ENCODE measurements at regions not wholly inside any gene's neighbourhood (a gene's known extent, or its start where the extent isn't known, plus 50 kb on each side); places are given as distances from the start of the nearest gene placed in this dataset.

- Histone ChIP-seq H3K27me3 (ENCODE audit: insufficient read depth, low read length) (no peaks in the 10 kb centered on the region), H2AFZ (ENCODE audit: low read depth, low read length) (no peak overlapping the region), H4K20me1 (ENCODE audit: insufficient read depth, low read length) (no peaks in the 10 kb centered on the region), H3K36me3 (ENCODE audit: insufficient read depth, low read length) (no peaks in the 10 kb centered on the region), H3K4me2 (ENCODE audit: low read length) (no peak overlapping the region), H3K4me3 (ENCODE audit: insufficient read depth, low read depth, low read length) (no peak overlapping the region), H3K79me2 (ENCODE audit: insufficient read depth, low read length) (no peaks in the 10 kb centered on the region), H3K4me1 (ENCODE audit: insufficient read depth, low read length) (no peaks in the 10 kb centered on the region), H3K9me3 (ENCODE audit: insufficient read depth, low read depth, low read length) (no peaks in the 10 kb centered on the region), H3K27ac (ENCODE audit: low read depth, low read length) (no peak overlapping the region), H3K9ac (ENCODE audit: low read length) (no peak overlapping the region)
- DNase-seq (ENCODE audit: low read depth): no peak
- Mint-ChIP-seq H3K27me3 (ENCODE audit: low read depth, unreplicated experiment) (peaks cover 2% of the 10 kb centered on the region), H3K36me3 (ENCODE audit: low read depth, unreplicated experiment) (no peaks in the 10 kb centered on the region), H3K27ac (ENCODE audit: unreplicated experiment) (no peak overlapping the region), H3K4me3 (ENCODE audit: unreplicated experiment) (no peak overlapping the region), H3K9me3 (ENCODE audit: unreplicated experiment) (peaks cover 12% of the 10 kb centered on the region), H3K4me1 (ENCODE audit: low read depth, unreplicated experiment) (no peaks in the 10 kb centered on the region)
- TF ChIP-seq EZH2 (IDR thresholded peaks at IDR 0.05; ENCODE audit: insufficient read depth, low read length) (no peak), CTCF (IDR thresholded peaks at IDR 0.05; ENCODE audit: insufficient read depth, low read depth, low read length) (no peak)
- FAIRE-seq: no peak
Measured at GRCh38 chr1:171427852-171428471, 57.4 kb upstream of the PRRC2C start.

GRCh38 chr1:171429137-171429536 lies 56.2 kb upstream of the PRRC2C start:
- peaks cover 2% of the 10 kb centered on the region for H3K27me3 Mint-ChIP-seq (ENCODE audit: low read depth, unreplicated experiment)
- no peak overlapping the region for H3K27ac ChIP-seq (ENCODE audit: low read depth, low read length)
- no peaks in the 10 kb centered on the region for H3K9me3 ChIP-seq (ENCODE audit: insufficient read depth, low read depth, low read length)

More at GRCh38 chr1:171429137-171429536, 56.2 kb upstream of the PRRC2C start:
- Histone ChIP-seq H4K20me1 (ENCODE audit: insufficient read depth, low read length) (no peaks in the 10 kb centered on the region), H2AFZ (ENCODE audit: low read depth, low read length) (no peak overlapping the region), H3K4me3 (ENCODE audit: insufficient read depth, low read depth, low read length) (no peak overlapping the region), H3K4me2 (ENCODE audit: low read length) (no peak overlapping the region), H3K9ac (ENCODE audit: low read length) (no peak overlapping the region), H3K27me3 (ENCODE audit: insufficient read depth, low read length) (no peaks in the 10 kb centered on the region), H3K36me3 (ENCODE audit: insufficient read depth, low read length) (no peaks in the 10 kb centered on the region), H3K79me2 (ENCODE audit: insufficient read depth, low read length) (no peaks in the 10 kb centered on the region), H3K4me1 (ENCODE audit: insufficient read depth, low read length) (peaks cover 10% of the 10 kb centered on the region)
- H3K4me1 Mint-ChIP-seq (ENCODE audit: low read depth, unreplicated experiment): no peaks in the 10 kb centered on the region
- FAIRE-seq (no peak), DNase-seq (ENCODE audit: low read depth) (no peak)
- no peak overlapping the region for H3K27ac Mint-ChIP-seq (ENCODE audit: unreplicated experiment)
- H3K9me3 Mint-ChIP-seq (ENCODE audit: unreplicated experiment): peaks cover 12% of the 10 kb centered on the region
- no peaks in the 10 kb centered on the region for H3K36me3 Mint-ChIP-seq (ENCODE audit: low read depth, unreplicated experiment)
- H3K4me3 Mint-ChIP-seq (ENCODE audit: unreplicated experiment): no peak overlapping the region
- TF ChIP-seq CTCF (IDR thresholded peaks at IDR 0.05; ENCODE audit: insufficient read depth, low read depth, low read length) (no peak), EZH2 (IDR thresholded peaks at IDR 0.05; ENCODE audit: insufficient read depth, low read length) (no peak)
